Neural cell (in vitro differentiated cells): ENCODE measurements at regions not wholly inside any gene's neighbourhood (a gene's known extent, or its start where the extent isn't known, plus 50 kb on each side); places are given as distances from the start of the nearest gene placed in this dataset.

Source experiments
- H2AFZ ChIP-seq: fragments of 200-600, 300-800 bp; sonication (generic), shearing (Covaris generic); 2 replicates; pipeline ENCODE4 v1.6.0; 2014; ENCODE audit warnings: low read depth, mild to moderate bottlenecking, antibody characterized with exemption, low read length, moderate library complexity
- H3F3A ChIP-seq: fragments of 200-600 bp; shearing (Covaris generic); 2 replicates; pipeline ENCODE4 v1.6.1; 2016; ENCODE audit warnings: mild to moderate bottlenecking, moderate library complexity, mixed read lengths, antibody characterized with exemption, low read length; ENCODE audit not compliant: insufficient read depth, poor library complexity, severe bottlenecking
- H3K27ac ChIP-seq: fragments of 200-600, 300-800 bp; sonication (generic), shearing (Covaris generic); 2 replicates; pipeline ENCODE4 v1.5.1; 2014; ENCODE audit warnings: mild to moderate bottlenecking, low read length, moderate library complexity
- H3K27me3 ChIP-seq: fragments of 300-800, 200-600 bp; sonication (generic), shearing (Covaris generic); 2 replicates; pipeline ENCODE4 v1.6.0; 2014; ENCODE audit warnings: mild to moderate bottlenecking, low read depth, low read length, moderate library complexity; ENCODE audit not compliant: insufficient read depth
- H3K36me3 ChIP-seq: fragments of 300-800, 200-600 bp; sonication (generic), shearing (Covaris generic); 2 replicates; pipeline ENCODE4 v1.5.1; 2014; ENCODE audit warnings: mild to moderate bottlenecking, antibody characterized with exemption, low read length, moderate library complexity; ENCODE audit not compliant: insufficient read depth
- H3K4me2 ChIP-seq: fragments of 300-800, 200-600 bp; sonication (generic), shearing (Covaris generic); 2 replicates; pipeline ENCODE4 v1.6.0; 2014; ENCODE audit warnings: mild to moderate bottlenecking, low read length
- H3K4me3 ChIP-seq: fragments of 300-800, 200-600 bp; sonication (generic), shearing (Covaris generic); 2 replicates; pipeline ENCODE4 v1.5.1; 2014; ENCODE audit warnings: mild to moderate bottlenecking, low read length, moderate library complexity
- H3K79me2 ChIP-seq: fragments of 200-600 bp; shearing (Covaris generic); replicated peaks from 2 replicates; pipeline ENCODE4 v1.6.0; 2014; ENCODE audit warnings: mild to moderate bottlenecking, low read length, moderate library complexity; ENCODE audit not compliant: insufficient read depth
- H3K9ac ChIP-seq: fragments of 300-800, 200-600 bp; sonication (generic), shearing (Covaris generic); 2 replicates; pipeline ENCODE4 v1.6.1; 2016; ENCODE audit warnings: mild to moderate bottlenecking, low read length, mixed read lengths
- H3K9me2 ChIP-seq: fragments of 200-600 bp; shearing (Covaris generic); 2 replicates; pipeline ENCODE4 v1.6.1; 2016; ENCODE audit warnings: mild to moderate bottlenecking, low read length, mixed read lengths; ENCODE audit not compliant: insufficient read depth
- H3K9me3 ChIP-seq: fragments of 200-600, 300-800 bp; sonication (generic), shearing (Covaris generic); 2 replicates; pipeline ENCODE4 v1.6.1; 2016; ENCODE audit warnings: mild to moderate bottlenecking, mixed run types, low read length, moderate library complexity, mixed read lengths
- H4K20me1 ChIP-seq: fragments of 200-600 bp; shearing (Covaris generic); 2 replicates; pipeline ENCODE4 v1.6.1; 2016; ENCODE audit warnings: mild to moderate bottlenecking, mixed run types; ENCODE audit not compliant: insufficient read depth
- CTCF ChIP-seq: fragments of 450-650 bp; IDR thresholded peaks from 2 replicates; pipeline ENCODE4 v1.5.1; 2014; ENCODE audit warnings: antibody characterized with exemption, mild to moderate bottlenecking, moderate library complexity; ENCODE audit not compliant: poor library complexity, severe bottlenecking
- EP300 ChIP-seq: fragments of 450-650 bp; conservative IDR thresholded peaks from 2 replicates; pipeline ENCODE4 v1.6.1; 2014; ENCODE audit warnings: antibody characterized with exemption, mild to moderate bottlenecking, moderate library complexity; ENCODE audit not compliant: poor library complexity, severe bottlenecking
- EZH2 ChIP-seq: fragments of 200-600, 300-800 bp; shearing (Covaris generic), sonication (generic); IDR thresholded peaks from 2 replicates; pipeline ENCODE4 v1.6.1; 2014; ENCODE audit warnings: antibody characterized with exemption, low read length, borderline replicate concordance, mild to moderate bottlenecking; ENCODE audit not compliant: insufficient read depth, poor library complexity, severe bottlenecking
- MXI1 ChIP-seq: fragments of 450-650 bp; conservative IDR thresholded peaks from 2 replicates; pipeline ENCODE4 v1.6.1; 2014; ENCODE audit warnings: antibody characterized with exemption, mild to moderate bottlenecking; ENCODE audit not compliant: poor library complexity, severe bottlenecking
- POLR2AphosphoS5 ChIP-seq: IDR thresholded peaks from 2 replicates; pipeline ENCODE4 v1.6.1; 2012
- RAD21 ChIP-seq: fragments of 450-650 bp; conservative IDR thresholded peaks from 2 replicates; pipeline ENCODE4 v1.6.1; 2014; ENCODE audit warnings: antibody characterized with exemption, mild to moderate bottlenecking, moderate library complexity
- REST ChIP-seq: IDR thresholded peaks from 2 replicates; pipeline ENCODE4 v1.6.1; 2012; ENCODE audit warnings: borderline replicate concordance
- SMC3 ChIP-seq: fragments of 450-650 bp; conservative IDR thresholded peaks from 2 replicates; pipeline ENCODE4 v1.6.1; 2014; ENCODE audit warnings: antibody characterized with exemption, mild to moderate bottlenecking, moderate library complexity; ENCODE audit not compliant: poor library complexity
- TAF1 ChIP-seq: IDR thresholded peaks from 2 replicates; pipeline ENCODE4 v1.6.1; 2012; ENCODE audit warnings: low read depth

GRCh38 chr16:80121522-80121909 lies 419.3 kb upstream of the DYNLRB2 start:
- Histone ChIP-seq H3K4me2 (no peak overlapping the region), H3K9ac (no peak overlapping the region), H3K27me3 (no peaks in the 10 kb centered on the region), H3K9me3 (no peaks in the 10 kb centered on the region), H3F3A (no peaks in the 10 kb centered on the region), H3K36me3 (no peaks in the 10 kb centered on the region), H4K20me1 (no peaks in the 10 kb centered on the region), H3K27ac (no peak overlapping the region), H3K79me2 (no peaks in the 10 kb centered on the region), H2AFZ (no peak overlapping the region), H3K4me3 (no peak overlapping the region), H3K9me2 (no peaks in the 10 kb centered on the region)
- TF ChIP-seq CTCF (no peak), EZH2 (no peak), TAF1 (no peak), MXI1 (no peak), EP300 (no peak), REST (no peak), POLR2AphosphoS5 (no peak), SMC3 (no peak), RAD21 (no peak)

GRCh38 chr16:80120899-80121521 lies 419.8 kb upstream of the DYNLRB2 start:
- Histone ChIP-seq H3K4me3 (no peak overlapping the region), H3K27me3 (no peaks in the 10 kb centered on the region), H2AFZ (no peak overlapping the region), H3K9me2 (no peaks in the 10 kb centered on the region), H3K27ac (no peak overlapping the region), H4K20me1 (no peaks in the 10 kb centered on the region), H3K9me3 (no peaks in the 10 kb centered on the region), H3K9ac (no peak overlapping the region), H3K79me2 (no peaks in the 10 kb centered on the region), H3F3A (no peaks in the 10 kb centered on the region), H3K36me3 (no peaks in the 10 kb centered on the region), H3K4me2 (no peak overlapping the region)
- TF ChIP-seq RAD21 (no peak), MXI1 (no peak), CTCF (no peak), POLR2AphosphoS5 (no peak), EP300 (no peak), EZH2 (no peak)
